PC-3 (cell line): ENCODE measurements at regions not wholly inside any gene's neighbourhood (a gene's known extent, or its start where the extent isn't known, plus 50 kb on each side); places are given as distances from the start of the nearest gene placed in this dataset.

Source experiments
- ATAC-seq: fragments of 200-7000 bp; cut with Tn5 transposase; 2 replicates; pipeline ENCODE4 v1.9.1; 2020; ENCODE audit warnings: mild to moderate bottlenecking, moderate library complexity
- BruUV-seq: library from RNA; stranded (reverse); fragments of 400-500 nt; replicated peaks from 2 replicates; lab custom pipeline; 2021; lab: Mats Ljungman, UMichigan
- CTCF ChIA-PET: fragments of 300-600 bp; sonication (Branson Sonifier 250); formaldehyde crosslinking; loops from one replicate; lab custom pipeline; 2022; ENCODE audit warnings: antibody characterized with exemption; lab: Charles Lee
- POLR2A ChIA-PET: fragments of 300-600 bp; sonication (Branson Sonifier 250); formaldehyde crosslinking; loops from one replicate; lab custom pipeline; 2022; ENCODE audit warnings: antibody characterized with exemption; ENCODE audit not compliant: unreplicated experiment; lab: Charles Lee
- DNase-seq: peaks from one replicate; pipeline ENCODE4 v3.0.0-alpha.2; 2015
- H2AFZ ChIP-seq: fragments of 300-600 bp; sonication (generic); 2 replicates; pipeline ENCODE4 v1.6.0; 2016; ENCODE audit warnings: antibody characterized with exemption, low read length
- H3F3A ChIP-seq: fragments of 300-600 bp; sonication (generic); one replicate; pipeline ENCODE4 v1.6.0; 2017; ENCODE audit warnings: antibody characterized with exemption, low read length, control low read depth, mild to moderate bottlenecking; ENCODE audit not compliant: unreplicated experiment
- H3K27ac ChIP-seq: fragments of 300-600 bp; sonication (generic); 2 replicates; pipeline ENCODE4 v1.5.1; 2016; ENCODE audit warnings: mild to moderate bottlenecking, low read length
- H3K27me3 ChIP-seq: fragments of 300-600 bp; sonication (generic); 2 replicates; pipeline ENCODE4 v1.6.1; 2016; ENCODE audit warnings: low read length, mixed read lengths
- H3K36me3 ChIP-seq: fragments of 300-600 bp; sonication (generic); 2 replicates; pipeline ENCODE4 v1.6.1; 2016; ENCODE audit warnings: low read depth, mixed run types, low read length, mixed read lengths
- H3K4me1 ChIP-seq: fragments of 300-600 bp; sonication (generic); 2 replicates; pipeline ENCODE4 v1.5.1; 2016; ENCODE audit warnings: low read length; ENCODE audit not compliant: insufficient read depth
- H3K4me2 ChIP-seq: fragments of 300-600 bp; sonication (generic); 2 replicates; pipeline ENCODE4 v1.6.0; 2016; ENCODE audit warnings: low read length
- H3K4me3 ChIP-seq: fragments of 300-600 bp; sonication (generic); 2 replicates; pipeline ENCODE4 v1.5.1; 2016; ENCODE audit warnings: mild to moderate bottlenecking, low read length, mixed read lengths
- H3K79me2 ChIP-seq: fragments of 300-600 bp; sonication (generic); 2 replicates; pipeline ENCODE4 v1.6.1; 2017; ENCODE audit warnings: low read length, mixed read lengths
- H3K9ac ChIP-seq: fragments of 300-600 bp; sonication (generic); 2 replicates; pipeline ENCODE4 v1.6.0; 2016; ENCODE audit warnings: mild to moderate bottlenecking, low read length
- H3K9me2 ChIP-seq: fragments of 300-600 bp; sonication (generic); replicated peaks from 2 replicates; pipeline ENCODE4 v1.6.1; 2016; ENCODE audit warnings: mixed run types, low read length, mixed read lengths
- H3K9me3 ChIP-seq: fragments of 300-600 bp; sonication (generic); 2 replicates; pipeline ENCODE4 v1.6.1; 2016; ENCODE audit warnings: low read length, mixed read lengths
- H4K20me1 ChIP-seq: fragments of 300-600 bp; sonication (generic); 2 replicates; pipeline ENCODE4 v1.6.1; 2016; ENCODE audit warnings: low read length, mixed read lengths
- EZH2 ChIP-seq: fragments of 300-600 bp; sonication (generic); IDR thresholded peaks from one replicate; pipeline ENCODE4 v1.6.1; 2017; ENCODE audit warnings: antibody characterized with exemption, mild to moderate bottlenecking, low read length; ENCODE audit not compliant: unreplicated experiment
- EZH2phosphoT487 ChIP-seq: fragments of 300-600 bp; sonication (generic); IDR thresholded peaks from 2 replicates; pipeline ENCODE4 v1.6.1; 2018; ENCODE audit warnings: mild to moderate bottlenecking, antibody characterized with exemption, low read length, borderline replicate concordance
- intact Hi-C: fragments of 100-400 bp; cut with micrococcal nuclease; formaldehyde crosslinking; loops from 2 replicates; pipeline ENCODE4 v1.9.0; 2023
- TF ChIP-seq, protein P1 (sequence below): fragments of 300-600 bp; sonication (generic); conservative IDR thresholded peaks from 2 replicates; pipeline ENCODE4 v1.5.1; 2017; ENCODE audit warnings: antibody characterized with exemption, low read depth, mild to moderate bottlenecking, low read length

DNA sequence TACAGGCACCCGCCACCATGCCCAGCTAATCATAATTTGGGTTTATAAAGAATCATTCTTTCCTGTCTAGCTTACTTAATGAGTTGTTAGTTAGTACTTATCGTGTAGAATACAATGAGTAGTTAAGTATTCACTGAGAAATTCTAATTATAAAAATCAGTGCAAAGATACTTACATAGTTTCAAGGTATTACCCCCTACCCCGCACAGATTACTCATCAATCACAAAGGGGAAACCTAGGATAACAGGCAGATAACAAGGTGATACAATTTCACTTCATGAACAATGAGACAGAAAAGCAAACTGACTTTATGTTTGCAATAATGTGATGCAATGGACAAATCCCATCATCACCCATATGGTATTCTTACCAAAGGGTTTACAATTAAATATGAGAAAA, 109.6 kb downstream of the FAM174A start:
- no peaks in the 10 kb centered on the region for H3K9me3 ChIP-seq
- no peak for ATAC-seq
- no peaks in the 10 kb centered on the region for H3F3A ChIP-seq
- no peaks in the 10 kb centered on the region for H3K27me3 ChIP-seq
- H3K79me2 ChIP-seq = no peaks in the 10 kb centered on the region
- no peak overlapping the region for H3K9ac ChIP-seq
- peaks cover 5% of the 10 kb centered on the region; the same call in 1 of the 2 replicates for H3K4me1 ChIP-seq
- TF ChIP-seq EZH2 = no peak
- no peak for TF ChIP-seq EZH2phosphoT487
- TF ChIP-seq, protein P1, sequence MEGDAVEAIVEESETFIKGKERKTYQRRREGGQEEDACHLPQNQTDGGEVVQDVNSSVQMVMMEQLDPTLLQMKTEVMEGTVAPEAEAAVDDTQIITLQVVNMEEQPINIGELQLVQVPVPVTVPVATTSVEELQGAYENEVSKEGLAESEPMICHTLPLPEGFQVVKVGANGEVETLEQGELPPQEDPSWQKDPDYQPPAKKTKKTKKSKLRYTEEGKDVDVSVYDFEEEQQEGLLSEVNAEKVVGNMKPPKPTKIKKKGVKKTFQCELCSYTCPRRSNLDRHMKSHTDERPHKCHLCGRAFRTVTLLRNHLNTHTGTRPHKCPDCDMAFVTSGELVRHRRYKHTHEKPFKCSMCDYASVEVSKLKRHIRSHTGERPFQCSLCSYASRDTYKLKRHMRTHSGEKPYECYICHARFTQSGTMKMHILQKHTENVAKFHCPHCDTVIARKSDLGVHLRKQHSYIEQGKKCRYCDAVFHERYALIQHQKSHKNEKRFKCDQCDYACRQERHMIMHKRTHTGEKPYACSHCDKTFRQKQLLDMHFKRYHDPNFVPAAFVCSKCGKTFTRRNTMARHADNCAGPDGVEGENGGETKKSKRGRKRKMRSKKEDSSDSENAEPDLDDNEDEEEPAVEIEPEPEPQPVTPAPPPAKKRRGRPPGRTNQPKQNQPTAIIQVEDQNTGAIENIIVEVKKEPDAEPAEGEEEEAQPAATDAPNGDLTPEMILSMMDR = no peak
- no peaks in the 10 kb centered on the region for H4K20me1 ChIP-seq
- no peaks in the 10 kb centered on the region for H3K9me2 ChIP-seq
- H3K4me3 ChIP-seq = no peak overlapping the region
- no peak overlapping the region for H3K4me2 ChIP-seq
- no peak overlapping the region for H2AFZ ChIP-seq
- BruUV-seq = no TSS peak
- DNase-seq = no peak
- H3K36me3 ChIP-seq = no peaks in the 10 kb centered on the region
- no peak overlapping the region for H3K27ac ChIP-seq
- intact Hi-C loops = no loop called here
- ChIA-PET POLR2A (no interaction called here), CTCF (no interaction called here)

DNA sequence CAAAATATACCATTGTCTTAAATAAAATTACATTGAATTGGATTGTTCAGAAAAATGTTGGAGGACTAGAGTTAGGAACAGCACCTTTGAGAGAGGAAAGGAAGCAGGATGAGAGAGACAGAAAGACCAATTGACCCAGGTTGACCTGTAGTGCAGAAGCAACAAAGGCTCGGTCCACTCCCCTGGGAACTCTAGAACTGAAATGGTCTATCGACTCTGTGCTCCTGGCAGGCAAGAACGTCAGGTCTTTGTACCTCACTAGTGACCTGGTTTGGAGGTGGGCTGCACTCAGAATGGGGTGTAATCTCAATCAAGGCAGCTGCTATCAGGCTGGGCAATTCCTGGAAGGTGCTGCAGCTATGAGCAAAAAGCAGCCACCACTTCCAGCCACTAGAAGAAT, 110.8 kb downstream of the FAM174A start:
- intact Hi-C loops = no loop called here
- CTCF ChIA-PET = no interaction called here
- Histone ChIP-seq H3F3A (no peaks in the 10 kb centered on the region), H3K4me2 (no peak overlapping the region), H3K4me1 (peaks cover 5% of the 10 kb centered on the region; the same call in 1 of the 2 replicates), H3K4me3 (no peak overlapping the region), H3K27me3 (no peaks in the 10 kb centered on the region), H3K36me3 (no peaks in the 10 kb centered on the region), H3K27ac (no peak overlapping the region), H3K9me3 (no peaks in the 10 kb centered on the region), H2AFZ (no peak overlapping the region), H3K9me2 (no peaks in the 10 kb centered on the region), H3K9ac (no peak overlapping the region), H4K20me1 (no peaks in the 10 kb centered on the region), H3K79me2 (no peaks in the 10 kb centered on the region)
- POLR2A ChIA-PET = no interaction called here
- DNase-seq = no peak
- BruUV-seq = no TSS peak
- no peak for TF ChIP-seq EZH2
- TF ChIP-seq, protein P1 = no peak
- TF ChIP-seq EZH2phosphoT487 = no peak
- ATAC-seq = no peak

DNA sequence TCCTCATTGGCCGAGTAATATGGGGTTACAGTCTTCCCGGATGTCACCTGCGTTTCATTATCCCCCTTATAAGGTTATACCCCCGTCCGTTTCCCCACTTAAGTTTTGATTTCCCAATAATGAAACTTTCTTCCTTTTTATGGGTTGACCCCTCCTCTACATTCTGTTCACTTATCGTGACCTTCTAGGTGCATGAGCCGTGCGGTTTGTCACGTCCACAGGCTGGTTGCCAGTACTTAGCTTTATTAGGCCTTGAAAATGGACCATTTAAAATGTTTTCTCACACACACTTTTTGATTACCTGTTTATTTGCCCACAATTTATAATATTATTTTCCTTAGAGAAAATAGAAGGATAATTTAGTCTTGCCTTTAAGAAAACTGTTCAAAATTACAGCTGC, 111.5 kb downstream of the FAM174A start:
- BruUV-seq = no TSS peak
- Histone ChIP-seq H3K4me1 (peaks cover 5% of the 10 kb centered on the region; the same call in 1 of the 2 replicates), H3K9me3 (no peaks in the 10 kb centered on the region), H3K36me3 (no peaks in the 10 kb centered on the region), H3F3A (no peaks in the 10 kb centered on the region), H3K27me3 (no peaks in the 10 kb centered on the region), H2AFZ (no peak overlapping the region), H3K4me3 (no peak overlapping the region), H3K9me2 (no peaks in the 10 kb centered on the region), H3K4me2 (no peak overlapping the region), H3K79me2 (no peaks in the 10 kb centered on the region), H4K20me1 (no peaks in the 10 kb centered on the region), H3K9ac (no peak overlapping the region), H3K27ac (no peak overlapping the region)
- CTCF ChIA-PET = no interaction called here
- no peak for ATAC-seq
- POLR2A ChIA-PET = no interaction called here
- TF ChIP-seq EZH2 = no peak
- TF ChIP-seq, protein P1 = no peak
- TF ChIP-seq EZH2phosphoT487 = no peak
- DNase-seq = no peak
- intact Hi-C loops = no loop called here
